HepG2 (cell line): ENCODE measurements at regions not wholly inside any gene's neighbourhood (a gene's known extent, or its start where the extent isn't known, plus 50 kb on each side); places are given as distances from the start of the nearest gene placed in this dataset.

Source experiments
- ATAC-seq: fragments of 200-7000 bp; cut with Tn5 transposase; 3 replicates; pipeline ENCODE4 v1.9.1; 2020; ENCODE audit warnings: mild to moderate bottlenecking, moderate library complexity
- BruUV-seq: library from RNA; stranded (reverse); fragments of 400-500 nt; replicated peaks from 2 replicates; lab custom pipeline; 2021; lab: Mats Ljungman, UMichigan
- CTCF ChIA-PET: fragments of 300-600 bp; formaldehyde crosslinking; extraction: SDS; loops from one replicate; lab custom pipeline; 2021; ENCODE audit warnings: low total read pairs, inconsistent platforms, low intra/inter-chr PET ratio; lab: Yijun Ruan, JAX
- POLR2A ChIA-PET: fragments of 350-600 bp; sonication (Branson Sonifier 250); formaldehyde crosslinking; loops from one replicate; lab custom pipeline; 2020; ENCODE audit warnings: antibody characterized with exemption, inconsistent platforms; lab: Yijun Ruan, JAX
- DNase-seq: peaks from one replicate; pipeline ENCODE4 v3.0.0-alpha.2; 2015; ENCODE audit warnings: low spot score
- FAIRE-seq: peaks from 3 replicates; lab custom pipeline; 2011; peaks lifted over from hg19 to GRCh38; lab: Jason Lieb, UNC
- H2AFZ ChIP-seq: one replicate; pipeline ENCODE4 v1.6.1; 2011; ENCODE audit warnings: low read length, inconsistent platforms
- H3K27ac ChIP-seq: fragments of 300-600 bp; 3 replicates; pipeline ENCODE4 v1.8.0; 2011; ENCODE audit warnings: mixed run types, mild to moderate bottlenecking, mixed read lengths, low read length, inconsistent platforms; ENCODE audit not compliant: insufficient read depth; ENCODE audit errors: extremely low read length
- H3K27me3 ChIP-seq, 2 experiments: fragments of 200-600 bp in 1 of 2; 2 replicates in 1 of 2; 3 replicates in 1 of 2; pipeline versions ENCODE4 v1.6.0 to v1.8.0; 2011; ENCODE audit warnings: low read length in 2 of 2, mild to moderate bottlenecking in 2 of 2, moderate library complexity in 2 of 2, inconsistent platforms in 1 of 2; ENCODE audit not compliant: insufficient read depth in 2 of 2, control insufficient read depth in 1 of 2
- H3K36me3 ChIP-seq, 2 experiments: fragments of 200-600 bp in 1 of 2; replicated peaks in 1 of 2; 2 replicates in 1 of 2; 3 replicates in 1 of 2; pipeline versions ENCODE4 v1.5.1 to v1.8.0; 2011; ENCODE audit warnings: low read length in 2 of 2, inconsistent platforms in 1 of 2; ENCODE audit not compliant: insufficient read depth in 2 of 2, control insufficient read depth in 1 of 2
- H3K4me1 ChIP-seq: 2 replicates; pipeline ENCODE4 v1.5.1; 2012; ENCODE audit warnings: low read length, inconsistent platforms; ENCODE audit not compliant: insufficient read depth
- H3K4me2 ChIP-seq: 2 replicates; pipeline ENCODE4 v1.6.0; 2011; ENCODE audit warnings: low read depth, low read length, inconsistent platforms
- H3K4me3 ChIP-seq, 3 experiments: fragments of 200-600 bp in 1 of 3; sonication (generic), shearing (Covaris generic) in 1 of 3; replicated peaks in 1 of 3; 2 replicates each; pipeline ENCODE4 v1.5.1; 2011 to 2016; ENCODE audit warnings: low read length in 3 of 3, inconsistent platforms in 2 of 3, low read depth in 2 of 3, mild to moderate bottlenecking in 2 of 3, control low read depth in 1 of 3, mixed read lengths in 1 of 3; ENCODE audit not compliant: insufficient read depth in 1 of 3
- H3K79me2 ChIP-seq: one replicate; pipeline ENCODE4 v1.6.1; 2011; ENCODE audit warnings: low read length, inconsistent platforms; ENCODE audit not compliant: insufficient read depth
- H3K9ac ChIP-seq: 2 replicates; pipeline ENCODE4 v1.6.0; 2011; ENCODE audit warnings: mild to moderate bottlenecking, low read depth, low read length, inconsistent platforms; ENCODE audit not compliant: insufficient read depth
- H3K9me3 ChIP-seq: 2 replicates; pipeline ENCODE4 v1.5.1; 2012; ENCODE audit warnings: mild to moderate bottlenecking, low read length
- H4K20me1 ChIP-seq: 2 replicates; pipeline ENCODE4 v1.6.0; 2011; ENCODE audit warnings: inconsistent platforms, mild to moderate bottlenecking, low read length, moderate library complexity; ENCODE audit not compliant: insufficient read depth
- AKNA ChIP-seq: sonication (generic); formaldehyde crosslinking; IDR thresholded peaks from 2 replicates; pipeline ENCODE4 v1.4.0; 2020; ENCODE audit warnings: missing genetic modification reagents, borderline replicate concordance
- CHCHD3 ChIP-seq: sonication (generic); formaldehyde crosslinking; IDR thresholded peaks from 2 replicates; pipeline ENCODE4 v1.8.0; 2022; ENCODE audit warnings: mild to moderate bottlenecking, missing genetic modification reagents, moderate library complexity
- DR1 ChIP-seq: sonication (generic); formaldehyde crosslinking; IDR thresholded peaks from 2 replicates; pipeline ENCODE4 v1.8.0; 2021; ENCODE audit warnings: mild to moderate bottlenecking, missing genetic modification reagents, inconsistent platforms
- HMG20A ChIP-seq: IDR thresholded peaks from 2 replicates; pipeline ENCODE4 v1.6.1; 2016; ENCODE audit warnings: borderline replicate concordance
- HNF4A ChIP-seq: sonication (generic); formaldehyde crosslinking; IDR thresholded peaks from 2 replicates; pipeline ENCODE4 v1.4.0; 2020; ENCODE audit warnings: missing genetic modification reagents
- JUND ChIP-seq: sonication (generic); formaldehyde crosslinking; IDR thresholded peaks from 2 replicates; pipeline ENCODE4 v1.8.0; 2022; ENCODE audit warnings: mild to moderate bottlenecking, missing genetic modification reagents
- KDM3A ChIP-seq: IDR thresholded peaks from 2 replicates; pipeline ENCODE4 v1.6.1; 2018; ENCODE audit warnings: low read depth, missing compliant biosample characterization
- MAF1 ChIP-seq: sonication (generic); formaldehyde crosslinking; IDR thresholded peaks from 2 replicates; pipeline ENCODE4 v1.5.0; 2020; ENCODE audit warnings: missing genetic modification reagents, borderline replicate concordance
- NFKBIZ ChIP-seq: IDR thresholded peaks from 2 replicates; pipeline ENCODE4 v1.6.1; 2018; ENCODE audit warnings: missing genetic modification reagents, missing compliant biosample characterization
- NR2F1 ChIP-seq, 2 experiments: fragments of 450-650 bp in 1 of 2; formaldehyde crosslinking in 1 of 2; IDR thresholded peaks; 2 replicates each; pipeline versions ENCODE4 v1.5.0 to v1.6.1; 2016 to 2020; ENCODE audit warnings: mild to moderate bottlenecking in 1 of 2, missing compliant biosample characterization in 1 of 2, missing genetic modification reagents in 1 of 2, moderate library complexity in 1 of 2
- TCF12 ChIP-seq, 2 experiments: fragments of 450-650 bp in 1 of 2; sonication (generic) in 1 of 2; formaldehyde crosslinking in 1 of 2; IDR thresholded peaks; 2 replicates each; pipeline versions ENCODE4 v1.6.1 to v1.8.0; 2017 to 2022; ENCODE audit warnings: antibody characterized with exemption in 1 of 2, mild to moderate bottlenecking in 1 of 2, missing genetic modification reagents in 1 of 2, moderate library complexity in 1 of 2
- ZNF230 ChIP-seq: sonication (generic); formaldehyde crosslinking; IDR thresholded peaks from 2 replicates; pipeline ENCODE4 v1.4.0; 2020; ENCODE audit warnings: mild to moderate bottlenecking, missing genetic modification reagents
- ZNF329 ChIP-seq: sonication (generic); formaldehyde crosslinking; IDR thresholded peaks from 2 replicates; pipeline ENCODE4 v1.9.0; 2021; ENCODE audit warnings: low read depth, mild to moderate bottlenecking, missing genetic modification reagents
- ZNF430 ChIP-seq: sonication (generic); formaldehyde crosslinking; IDR thresholded peaks from 2 replicates; pipeline ENCODE4 v1.9.0; 2021; ENCODE audit warnings: mild to moderate bottlenecking, missing genetic modification reagents
- ZNF460 ChIP-seq: sonication (generic); formaldehyde crosslinking; IDR thresholded peaks from 2 replicates; pipeline ENCODE4 v1.5.1; 2020; ENCODE audit warnings: missing genetic modification reagents, mild to moderate bottlenecking, borderline replicate concordance
- ZNF510 ChIP-seq: sonication (generic); formaldehyde crosslinking; IDR thresholded peaks from 2 replicates; pipeline ENCODE4 v1.4.0; 2020; ENCODE audit warnings: low read depth, mild to moderate bottlenecking, missing genetic modification reagents
- WGBS: methylation state at CpG from one replicate; pipeline ENCODE4 v1.1.6; 2017; ENCODE audit warnings: low lambda C conversion rate; 5-methylcytosine and 5-hydroxymethylcytosine counted together
- in situ Hi-C: cut with HindIII; loops from 2 replicates; pipeline ENCODE4 v1.10.0; 2017; ENCODE audit warnings: low pct_unique_long_range_greater_than_20kb; ENCODE audit not compliant: extremely low pct_ligation_motif_present
- intact Hi-C: fragments of 100-400 bp; cut with micrococcal nuclease; formaldehyde crosslinking; loops from one replicate; pipeline ENCODE4 v1.10.0; 2022; ENCODE audit not compliant: unreplicated experiment

DNA sequence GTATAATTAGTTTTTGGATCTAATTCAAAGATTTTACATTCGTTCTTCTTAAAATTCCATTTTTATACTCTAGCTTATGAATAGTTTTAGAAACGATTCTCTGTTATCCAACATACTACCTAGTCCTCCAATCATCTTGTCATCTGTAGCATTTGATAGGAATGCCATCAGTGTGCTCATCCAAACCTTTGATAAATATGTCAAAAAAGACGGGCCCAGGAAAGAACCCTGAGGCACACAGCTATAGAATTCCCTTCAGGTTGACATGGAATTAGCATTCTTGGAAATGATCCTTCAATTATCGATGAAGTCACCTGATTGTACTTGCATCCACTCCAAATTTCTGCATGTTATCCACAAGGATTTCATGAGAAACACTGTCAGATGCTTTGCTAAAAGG is 64.8 kb upstream of the EFNA5 start:
- under 1% methylated on average over 4 of the region's 4 CpGs for WGBS
- ATAC-seq (no peak), DNase-seq (no peak), FAIRE-seq (no peak)
- Histone ChIP-seq H3K9me3 (no peaks in the 10 kb centered on the region), H2AFZ (no peak overlapping the region), H3K36me3 (no peaks in the 10 kb centered on the region), H3K79me2 (no peaks in the 10 kb centered on the region), H4K20me1 (no peaks in the 10 kb centered on the region), H3K9ac (no peak overlapping the region), H3K4me3 (no peak overlapping the region), H3K4me1 (no peaks in the 10 kb centered on the region), H3K4me2 (no peak overlapping the region), H3K27me3 (no peaks in the 10 kb centered on the region), H3K27ac (no peak overlapping the region)
- intact Hi-C loops, result no loop called here
- no TSS peak for BruUV-seq
- in situ Hi-C loops, result no loop called here
- ChIA-PET POLR2A (no interaction called here), CTCF (no interaction called here)
- TF ChIP-seq HNF4A (CRISPR knock-in tag) (no peak), AKNA (CRISPR knock-in tag) (no peak), ZNF430 (no peak), KDM3A (CRISPR knock-in tag) (no peak), TCF12 (IDR thresholded peaks at IDR 0.05) (no peak), TCF12 (CRISPR knock-in tag; IDR thresholded peaks at IDR 0.05) (no peak), DR1 (CRISPR knock-in tag) (no peak), NFKBIZ (CRISPR knock-in tag) (no peak), MAF1 (CRISPR knock-in tag) (no peak), JUND (no peak), ZNF460 (CRISPR knock-in tag) (no peak), ZNF329 (no peak), NR2F1 (CRISPR knock-in tag; IDR thresholded peaks at IDR 0.05) (no peak), ZNF510 (no peak), CHCHD3 (CRISPR knock-in tag) (no peak), ZNF230 (CRISPR knock-in tag) (no peak), HMG20A (CRISPR knock-in tag) (no peak)
